GM08714 (cell line): ENCODE measurements at regions not wholly inside any gene's neighbourhood (a gene's known extent, or its start where the extent isn't known, plus 50 kb on each side); places are given as distances from the start of the nearest gene placed in this dataset.
"Not testable (repeated sequence)": the region's sequence is repeated elsewhere in the genome, so short reads cannot be mapped to it uniquely, and the experiment has no call there.

Source experiments
- H3K4me3 ChIP-seq: fragments of 200-500 bp; sonication (Bioruptor generic); 2 replicates; pipeline ENCODE4 v1.5.1; 2014; ENCODE audit warnings: mild to moderate bottlenecking, low read length, inconsistent platforms
- ZNF274 ChIP-seq: IDR thresholded peaks from 2 replicates; pipeline ENCODE4 v1.6.1; 2012; ENCODE audit warnings: mild to moderate bottlenecking, low read depth, low read length

DNA sequence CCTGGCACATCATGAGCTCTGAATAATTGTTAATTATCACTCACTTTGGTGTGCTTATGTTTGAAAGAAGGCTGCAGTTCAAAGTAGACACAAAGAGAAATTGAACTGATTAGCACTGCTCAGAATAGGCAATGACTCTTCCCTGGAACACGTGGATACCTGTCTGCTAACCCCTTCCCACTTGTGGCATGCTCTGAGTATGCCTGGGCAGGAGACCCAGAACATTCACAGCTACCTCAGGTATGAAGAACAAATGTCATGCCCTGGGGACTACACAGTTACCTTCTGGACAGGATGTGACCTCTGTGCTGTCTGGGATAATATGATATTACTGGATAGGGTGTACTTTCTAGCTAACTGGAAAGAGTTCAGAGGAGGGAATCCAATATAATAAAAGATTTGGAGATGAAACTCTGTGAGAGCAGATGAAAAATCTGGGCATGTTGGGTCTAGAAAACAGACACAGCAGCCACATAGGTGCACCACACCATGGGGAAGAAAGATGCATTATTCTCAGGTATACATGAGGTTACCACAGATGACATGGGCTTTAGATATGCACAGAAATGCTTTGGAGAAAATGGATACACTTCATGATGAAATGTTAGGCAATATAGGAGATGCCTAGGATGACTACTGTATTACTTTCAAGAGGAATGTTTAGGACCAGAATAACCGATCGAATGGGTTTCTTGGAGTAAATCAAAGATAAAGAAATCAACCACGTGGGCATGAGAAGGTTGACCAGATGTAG is 324.2 kb upstream of the PREP start:
- no peak overlapping the region for H3K4me3 ChIP-seq
- TF ChIP-seq ZNF274: no peak

GRCh38 chr6:105714846-105715245 is 312.0 kb upstream of the PREP start:
- H3K4me3 ChIP-seq: no peak overlapping the region
- TF ChIP-seq ZNF274: no peak

- no peak overlapping the region for H3K4me3 ChIP-seq
- TF ChIP-seq ZNF274: no peak
These were observed 310.7 kb upstream of the PREP start for GRCh38 chr6:105713474-105714118.

GRCh38 chr6:105711216-105711615 is 308.3 kb upstream of the PREP start:
- no peak overlapping the region for H3K4me3 ChIP-seq
- no peak for TF ChIP-seq ZNF274

- H3K4me3 ChIP-seq: no peak overlapping the region
- no peak for TF ChIP-seq ZNF274
These were observed 302.7 kb upstream of the PREP start for GRCh38 chr6:105705608-105706007.

- TF ChIP-seq ZNF274: no peak
- H3K4me3 ChIP-seq: no peak overlapping the region
These were observed 292.6 kb upstream of the PREP start for GRCh38 chr6:105695461-105695860.

DNA sequence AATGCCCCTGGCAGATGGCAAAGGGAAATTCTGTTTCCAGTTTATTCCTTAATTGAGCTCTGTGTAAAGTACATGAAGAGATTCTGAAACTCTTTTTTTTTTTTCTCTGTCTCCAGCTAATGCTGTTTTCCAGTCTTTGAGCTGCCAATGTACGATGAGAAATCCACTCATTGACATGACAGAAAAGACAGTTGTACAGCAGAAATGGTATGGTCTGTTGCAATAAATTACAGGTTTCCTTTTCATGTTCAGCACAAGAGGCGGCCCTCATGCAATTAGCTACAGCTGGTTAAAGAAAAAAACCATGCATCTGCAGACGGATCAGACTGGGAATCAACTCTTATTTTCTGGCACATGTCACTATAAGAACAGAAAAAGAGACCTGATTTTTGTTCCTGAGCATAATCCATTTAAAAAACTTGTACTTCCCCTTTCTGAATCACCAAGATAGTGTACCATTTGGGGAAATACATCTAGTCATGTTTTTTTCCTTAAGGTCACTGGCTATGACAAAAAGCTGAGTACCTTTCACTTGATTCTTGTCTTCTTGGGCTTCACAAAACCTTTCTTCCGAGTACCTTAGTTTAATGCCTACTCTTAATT is 289.8 kb upstream of the PREP start:
- no peak overlapping the region for H3K4me3 ChIP-seq
- TF ChIP-seq ZNF274: no peak

GRCh38 chr6:105691971-105692370 is 289.1 kb upstream of the PREP start:
- TF ChIP-seq ZNF274: no peak
- H3K4me3 ChIP-seq: no peak overlapping the region

DNA sequence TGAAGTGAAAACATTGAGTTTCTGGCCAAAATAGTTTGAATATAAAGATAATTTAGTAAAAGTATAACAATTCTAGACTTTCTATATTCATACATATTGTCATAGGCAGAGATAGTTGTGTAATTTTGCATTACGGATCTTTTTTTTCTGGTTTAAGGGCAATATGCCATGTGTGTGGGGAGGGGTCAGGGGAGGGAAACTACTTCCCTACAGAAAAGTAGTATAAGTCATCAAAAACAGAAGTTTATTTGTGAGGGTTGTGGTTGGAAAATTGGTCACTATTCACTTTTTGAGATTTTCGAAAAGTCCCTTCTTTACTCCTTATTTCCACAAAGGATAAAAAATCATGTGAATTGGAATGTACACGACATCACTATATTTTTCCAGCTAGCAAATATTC is 288.2 kb upstream of the PREP start:
- TF ChIP-seq ZNF274: no peak
- no peak overlapping the region for H3K4me3 ChIP-seq

DNA sequence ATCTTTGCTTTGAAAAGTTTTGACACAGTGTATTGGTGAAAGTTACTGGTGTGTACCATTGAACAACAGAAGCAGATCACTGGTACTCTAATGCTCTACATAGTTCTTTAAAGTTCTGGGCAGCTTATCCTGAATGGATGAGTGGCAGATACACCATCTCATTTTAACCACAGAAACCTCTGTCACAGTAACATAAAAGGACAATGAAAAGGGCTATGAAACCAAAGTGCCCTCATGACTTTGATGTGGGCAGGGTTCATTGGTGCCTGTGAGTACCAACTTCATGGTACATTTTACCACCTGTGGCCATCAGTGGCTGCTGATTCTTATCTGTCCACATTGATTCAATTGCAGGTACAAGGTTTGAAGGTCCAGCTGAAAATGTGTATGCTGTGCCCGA is 285.7 kb upstream of the PREP start:
- no peak for TF ChIP-seq ZNF274
- no peak overlapping the region for H3K4me3 ChIP-seq

DNA sequence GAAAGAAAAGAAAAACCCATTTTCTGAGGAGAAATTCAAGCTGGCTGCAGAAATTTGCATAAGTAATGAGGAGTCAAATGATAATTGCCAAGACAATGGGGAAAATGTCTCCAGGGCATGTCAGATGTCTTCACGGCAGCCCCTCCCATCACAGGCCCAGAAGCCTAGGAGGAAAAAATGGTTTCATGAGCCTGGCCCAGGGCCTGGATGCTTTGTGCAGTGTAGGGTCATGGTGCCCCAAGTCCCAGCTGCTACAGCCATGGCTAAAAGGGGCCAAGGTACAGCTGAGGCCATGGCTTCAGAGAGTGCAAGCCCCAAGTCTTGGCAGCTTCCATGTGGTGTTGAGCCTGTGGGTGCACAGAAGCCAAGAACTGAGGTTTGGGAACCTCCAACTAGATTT is 283.9 kb upstream of the PREP start:
- H3K4me3 ChIP-seq: not testable (repeated sequence)

DNA sequence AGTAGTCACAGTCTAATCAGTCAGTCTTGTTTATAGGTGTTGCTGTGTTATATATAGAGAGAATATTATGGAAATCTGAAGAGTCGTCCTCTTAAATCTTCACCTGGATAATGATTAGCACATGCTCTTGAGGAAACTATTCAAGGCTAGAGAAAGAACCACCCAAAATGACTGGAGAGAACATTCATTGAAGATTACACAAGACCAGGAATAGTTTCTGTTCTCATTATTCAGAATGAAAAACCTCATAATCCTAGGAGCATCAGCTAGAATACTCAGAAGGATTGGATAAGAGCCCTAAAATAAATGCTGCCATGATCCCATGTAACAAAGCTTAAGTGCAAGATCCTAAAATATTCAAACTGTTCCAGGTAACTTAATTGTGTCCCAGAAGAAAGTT is 278.2 kb upstream of the PREP start:
- TF ChIP-seq ZNF274: no peak

GRCh38 chr6:105680131-105680530 is 277.2 kb upstream of the PREP start:
- TF ChIP-seq ZNF274: no peak
- no peak overlapping the region for H3K4me3 ChIP-seq

More for the DNA sequence above, 278.2 kb upstream of the PREP start:
- H3K4me3 ChIP-seq: no peak overlapping the region

- TF ChIP-seq ZNF274: no peak
These were observed 275.6 kb upstream of the PREP start for GRCh38 chr6:105678516-105678915.

GRCh38 chr6:105677671-105678475 is 275.0 kb upstream of the PREP start:
- H3K4me3 ChIP-seq: no peak overlapping the region
- TF ChIP-seq ZNF274: no peak

More at GRCh38 chr6:105678516-105678915, 275.6 kb upstream of the PREP start:
- no peak overlapping the region for H3K4me3 ChIP-seq
